OCI-LY3 (cell line): ENCODE measurements at regions not wholly inside any gene's neighbourhood (a gene's known extent, or its start where the extent isn't known, plus 50 kb on each side); places are given as distances from the start of the nearest gene placed in this dataset.

Experiments
- H2AFZ ChIP-seq: fragments of 200-600, 300-600 bp; shearing (Covaris generic); 2 replicates; pipeline ENCODE4 v1.6.0; 2014; ENCODE audit warnings: antibody characterized with exemption, low read depth, low read length
- H3K27ac ChIP-seq: fragments of 200-600, 300-600 bp; sonication (generic); 2 replicates; pipeline ENCODE4 v1.5.1; 2014; ENCODE audit warnings: mild to moderate bottlenecking, low read length, moderate library complexity, mixed read lengths
- H3K27me3 ChIP-seq: fragments of 200-600, 300-600 bp; sonication (generic); 2 replicates; pipeline ENCODE4 v1.6.1; 2014; ENCODE audit warnings: low read depth, low read length, mixed read lengths
- H3K36me3 ChIP-seq: fragments of 200-600, 300-600 bp; sonication (generic); replicated peaks from 2 replicates; pipeline ENCODE3; 2014; ENCODE audit warnings: low read depth, low read length, mixed read lengths
- H3K4me1 ChIP-seq: fragments of 300-600, 200-600 bp; sonication (generic); 2 replicates; pipeline ENCODE4 v1.6.1; 2014; ENCODE audit warnings: low read length, mixed read lengths
- H3K4me2 ChIP-seq: fragments of 200-600, 300-600 bp; sonication (generic); 2 replicates; pipeline ENCODE4 v1.6.1; 2014; ENCODE audit warnings: low read length, mixed read lengths
- H3K4me3 ChIP-seq: fragments of 300-600, 200-600 bp; sonication (generic); 2 replicates; pipeline ENCODE4 v1.5.1; 2014; ENCODE audit warnings: antibody characterized with exemption, mild to moderate bottlenecking, low read length, moderate library complexity
- H3K79me2 ChIP-seq: fragments of 300-600, 200-600 bp; shearing (Covaris generic); 2 replicates; pipeline ENCODE4 v1.6.1; 2014; ENCODE audit warnings: mild to moderate bottlenecking, low read length, mixed read lengths
- H3K9ac ChIP-seq: fragments of 300-600, 200-600 bp; shearing (Covaris generic); 2 replicates; pipeline ENCODE4 v1.6.0; 2014; ENCODE audit warnings: mild to moderate bottlenecking, low read length, moderate library complexity
- H3K9me3 ChIP-seq: fragments of 200-600, 300-600 bp; shearing (Covaris generic); 2 replicates; pipeline ENCODE4 v1.6.1; 2014; ENCODE audit warnings: low read length, mixed read lengths; ENCODE audit not compliant: insufficient read depth
- H4K20me1 ChIP-seq: fragments of 200-600, 300-600 bp; sonication (generic); 2 replicates; pipeline ENCODE4 v1.6.1; 2016; ENCODE audit warnings: low read length, mixed read lengths; ENCODE audit not compliant: insufficient read depth
- EZH2phosphoT487 ChIP-seq: fragments of 200-600 bp; shearing (Covaris generic); IDR thresholded peaks from 2 replicates; pipeline ENCODE4 v1.6.1; 2018; ENCODE audit warnings: antibody characterized with exemption, mixed run types, low read depth
- TF ChIP-seq, protein P1 (sequence below): fragments of 200-600, 300-600 bp; sonication (generic); IDR thresholded peaks from 2 replicates; pipeline ENCODE4 v1.5.1; 2014; ENCODE audit warnings: antibody characterized with exemption, low read length, low read depth

DNA sequence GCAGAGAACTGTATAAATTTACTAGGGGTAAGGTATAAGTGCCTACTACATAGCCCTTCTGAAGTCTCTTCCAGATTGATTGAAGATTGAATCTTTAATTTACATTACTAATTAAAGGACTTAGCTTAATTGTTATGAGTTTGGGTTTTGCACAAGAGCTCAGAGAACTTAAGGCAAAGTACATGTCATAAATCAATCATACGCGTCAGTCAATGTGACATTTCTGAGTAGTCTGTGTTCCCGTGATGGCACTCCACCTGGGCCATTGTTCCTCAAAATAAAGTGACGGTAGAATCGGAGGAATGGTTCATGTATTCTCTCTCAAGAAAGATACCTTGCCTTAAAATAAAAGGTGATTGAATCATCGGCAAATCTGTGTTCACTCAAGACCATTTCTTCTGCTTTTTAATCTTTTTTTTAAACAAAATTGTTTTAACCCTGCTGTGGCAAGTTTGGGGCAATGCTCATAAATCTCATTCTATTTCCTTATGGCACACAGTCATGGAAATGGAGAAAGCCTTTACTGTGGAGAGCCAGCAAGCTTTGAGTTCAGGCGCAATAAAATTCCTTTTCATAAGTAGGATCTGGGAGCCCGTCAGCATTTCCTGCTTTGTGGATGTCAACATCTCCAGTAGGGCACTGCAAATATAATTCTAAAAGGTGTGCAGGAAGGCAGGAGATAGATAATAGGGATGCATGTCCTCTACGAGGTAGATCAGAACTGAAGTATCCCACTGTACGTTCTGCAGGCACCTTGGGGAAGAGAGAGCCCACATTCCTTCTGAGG, 427.4 kb downstream of the GATA3 start:
- Histone ChIP-seq H3K4me3 (no peak overlapping the region), H3K9me3 (no peaks in the 10 kb centered on the region), H2AFZ (no peak overlapping the region), H3K79me2 (no peaks in the 10 kb centered on the region), H3K27me3 (no peaks in the 10 kb centered on the region), H3K27ac (no peak overlapping the region), H4K20me1 (no peaks in the 10 kb centered on the region), H3K4me2 (no peak overlapping the region), H3K9ac (no peak overlapping the region), H3K4me1 (no peaks in the 10 kb centered on the region), H3K36me3 (no peaks in the 10 kb centered on the region)
- TF ChIP-seq EZH2phosphoT487: no peak
- TF ChIP-seq, protein P1, sequence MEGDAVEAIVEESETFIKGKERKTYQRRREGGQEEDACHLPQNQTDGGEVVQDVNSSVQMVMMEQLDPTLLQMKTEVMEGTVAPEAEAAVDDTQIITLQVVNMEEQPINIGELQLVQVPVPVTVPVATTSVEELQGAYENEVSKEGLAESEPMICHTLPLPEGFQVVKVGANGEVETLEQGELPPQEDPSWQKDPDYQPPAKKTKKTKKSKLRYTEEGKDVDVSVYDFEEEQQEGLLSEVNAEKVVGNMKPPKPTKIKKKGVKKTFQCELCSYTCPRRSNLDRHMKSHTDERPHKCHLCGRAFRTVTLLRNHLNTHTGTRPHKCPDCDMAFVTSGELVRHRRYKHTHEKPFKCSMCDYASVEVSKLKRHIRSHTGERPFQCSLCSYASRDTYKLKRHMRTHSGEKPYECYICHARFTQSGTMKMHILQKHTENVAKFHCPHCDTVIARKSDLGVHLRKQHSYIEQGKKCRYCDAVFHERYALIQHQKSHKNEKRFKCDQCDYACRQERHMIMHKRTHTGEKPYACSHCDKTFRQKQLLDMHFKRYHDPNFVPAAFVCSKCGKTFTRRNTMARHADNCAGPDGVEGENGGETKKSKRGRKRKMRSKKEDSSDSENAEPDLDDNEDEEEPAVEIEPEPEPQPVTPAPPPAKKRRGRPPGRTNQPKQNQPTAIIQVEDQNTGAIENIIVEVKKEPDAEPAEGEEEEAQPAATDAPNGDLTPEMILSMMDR: no peak

DNA sequence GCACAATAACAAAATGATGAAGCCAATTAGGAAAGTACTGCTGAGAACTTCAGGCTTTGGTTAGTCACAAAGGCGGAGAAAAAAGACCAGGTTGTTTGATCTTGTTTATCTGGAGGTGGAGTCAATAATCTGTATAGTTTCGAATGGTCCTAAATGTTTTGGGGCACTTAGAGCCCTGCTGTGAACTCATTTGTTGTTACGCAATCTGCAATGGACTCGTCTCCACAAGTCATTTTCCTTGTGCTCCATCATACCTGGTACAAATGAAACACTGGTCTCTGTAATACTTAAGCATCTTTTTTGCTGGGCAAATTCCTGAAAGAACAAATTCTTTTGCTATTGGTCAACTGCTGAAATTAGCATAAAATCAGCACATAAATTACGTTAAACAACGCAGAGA, 430.5 kb downstream of the GATA3 start:
- H3K9ac ChIP-seq: no peak overlapping the region

DNA sequence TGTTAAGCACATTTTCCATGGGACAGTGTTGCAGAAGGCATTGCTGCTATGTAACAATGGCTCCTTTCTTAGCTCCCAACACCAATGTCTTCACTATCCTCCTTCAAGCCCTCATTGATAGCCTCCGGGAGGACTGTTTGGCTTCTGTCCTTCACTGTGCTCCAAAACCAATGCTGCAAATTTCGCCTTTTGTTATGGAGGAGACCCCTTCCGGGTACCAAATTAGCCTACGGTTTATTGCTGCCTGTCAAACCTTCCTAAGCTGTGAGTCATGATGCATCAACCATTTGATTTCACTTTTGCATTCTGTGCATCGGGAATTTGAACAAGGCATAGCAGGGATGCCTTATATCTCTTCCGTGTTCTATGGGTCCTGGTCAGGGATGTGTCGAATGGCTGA, 432.9 kb downstream of the GATA3 start:
- Histone ChIP-seq H3K36me3 (no peaks in the 10 kb centered on the region), H2AFZ (no peak overlapping the region), H3K9ac (no peak overlapping the region), H3K79me2 (no peaks in the 10 kb centered on the region), H3K4me1 (no peaks in the 10 kb centered on the region), H3K4me3 (no peak overlapping the region), H3K9me3 (no peaks in the 10 kb centered on the region), H4K20me1 (no peaks in the 10 kb centered on the region), H3K27ac (no peak overlapping the region), H3K4me2 (no peak overlapping the region), H3K27me3 (no peaks in the 10 kb centered on the region)
- TF ChIP-seq EZH2phosphoT487: no peak
- TF ChIP-seq, protein P1: no peak

More for the DNA sequence above, 430.5 kb downstream of the GATA3 start:
- Histone ChIP-seq H2AFZ (no peak overlapping the region), H3K27me3 (no peaks in the 10 kb centered on the region), H4K20me1 (no peaks in the 10 kb centered on the region), H3K79me2 (no peaks in the 10 kb centered on the region), H3K4me1 (no peaks in the 10 kb centered on the region), H3K4me2 (no peak overlapping the region), H3K9me3 (no peaks in the 10 kb centered on the region), H3K4me3 (no peak overlapping the region), H3K36me3 (no peaks in the 10 kb centered on the region), H3K27ac (no peak overlapping the region)
- TF ChIP-seq, protein P1: no peak
- no peak for TF ChIP-seq EZH2phosphoT487

DNA sequence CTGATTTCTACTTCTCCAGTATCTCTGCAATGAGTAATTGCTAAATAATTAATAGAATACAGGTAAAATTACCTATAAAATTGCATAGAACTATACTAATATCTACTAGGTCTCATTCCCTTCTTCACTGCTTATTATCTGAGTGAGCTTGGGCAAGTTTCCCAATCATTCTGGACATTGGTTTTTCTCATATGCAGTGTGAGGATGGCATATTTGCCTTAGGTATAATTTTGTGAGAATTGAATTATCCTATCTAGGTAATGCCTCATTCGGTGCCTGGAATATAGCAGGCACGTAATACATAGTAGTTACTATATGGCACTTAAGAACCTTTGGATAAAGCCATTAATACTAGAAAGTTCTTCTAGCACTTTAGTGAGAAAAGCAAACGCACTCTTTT, 434.7 kb downstream of the GATA3 start:
- Histone ChIP-seq H3K9me3 (no peaks in the 10 kb centered on the region), H3K9ac (no peak overlapping the region), H3K4me2 (no peak overlapping the region), H3K27me3 (no peaks in the 10 kb centered on the region), H3K4me3 (no peak overlapping the region), H4K20me1 (no peaks in the 10 kb centered on the region), H2AFZ (no peak overlapping the region), H3K36me3 (no peaks in the 10 kb centered on the region), H3K27ac (no peak overlapping the region), H3K4me1 (no peaks in the 10 kb centered on the region), H3K79me2 (no peaks in the 10 kb centered on the region)
- TF ChIP-seq, protein P1: no peak
- no peak for TF ChIP-seq EZH2phosphoT487
